ENCODE measurements at regions not wholly inside any gene's neighbourhood (a gene's known extent, or its start where the extent isn't known, plus 50 kb on each side); places are given as distances from the start of the nearest gene placed in this dataset.

DNA sequence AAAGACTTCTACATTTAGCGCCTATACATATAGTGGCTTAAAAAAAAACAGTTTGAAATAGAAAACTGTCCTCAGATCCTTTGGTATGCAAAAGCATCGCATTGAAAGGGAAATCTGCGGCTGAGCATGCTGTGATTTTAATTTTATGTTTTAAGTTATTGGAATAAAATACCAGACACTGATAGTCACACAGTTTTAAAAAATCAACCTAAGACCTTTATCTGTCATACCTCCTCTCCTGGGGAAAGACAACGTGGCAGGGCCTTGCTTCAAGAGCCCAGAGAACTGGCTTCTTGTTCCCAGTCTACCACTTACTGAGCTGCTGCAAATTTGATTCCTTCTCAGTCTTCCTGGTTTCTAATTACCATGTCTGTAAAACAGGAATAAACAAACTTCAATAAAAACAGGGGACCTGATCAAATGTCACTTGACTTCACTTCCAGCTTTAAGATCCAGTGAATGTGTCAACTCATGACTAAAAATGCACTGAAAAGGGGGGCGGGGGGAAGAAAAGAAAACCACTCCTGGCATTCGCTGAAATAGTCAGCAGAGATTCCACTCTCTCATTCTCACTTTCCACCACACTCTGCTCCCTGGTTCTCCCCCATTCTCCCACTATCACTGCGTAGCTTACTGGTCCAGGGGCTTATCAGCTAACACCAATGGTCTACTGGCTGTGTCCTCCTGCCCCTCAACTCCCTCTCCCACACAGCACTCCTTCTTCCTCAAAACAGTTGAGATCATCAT lies 494.7 kb upstream of the MARCKS start:
- no peak for DNase-seq (ENCODE audit: low spot score)

DNA sequence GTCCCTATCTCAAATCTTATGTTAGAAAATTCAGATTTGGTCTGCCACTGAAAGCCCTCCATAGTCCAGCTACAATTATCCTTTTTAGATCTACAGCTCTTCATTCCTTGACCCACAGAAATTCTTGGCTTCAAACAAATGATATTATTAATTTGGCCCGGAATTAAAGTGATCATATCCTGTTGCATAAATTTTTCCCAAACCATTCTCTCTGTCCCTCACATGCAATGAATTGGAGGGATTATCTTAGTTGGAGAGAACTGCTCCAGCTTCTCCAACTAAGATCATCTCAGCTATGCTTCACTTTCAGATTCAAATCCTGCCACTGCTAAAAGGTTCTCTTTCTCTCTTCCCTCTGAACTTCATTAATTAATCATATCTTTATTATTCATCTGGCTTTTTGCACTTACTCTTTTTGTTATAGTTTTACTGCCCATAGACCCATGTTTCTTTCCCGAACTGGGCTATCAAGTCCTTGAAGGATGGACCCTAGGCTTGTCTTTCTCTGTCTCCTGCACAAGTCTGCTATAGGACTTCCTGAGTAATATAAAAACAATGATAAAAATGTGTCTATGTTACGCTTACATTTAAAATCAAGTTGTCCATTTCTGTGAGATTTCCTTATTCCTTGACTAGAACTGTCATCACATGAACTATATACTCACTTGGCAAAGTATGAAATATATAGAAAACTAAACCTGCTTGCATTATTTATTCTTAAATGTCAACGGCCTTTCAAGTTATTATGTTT lies 493.9 kb upstream of the MARCKS start:
- WGBS = 90% methylated on average over 4 of the region's 4 CpGs
- H3K27ac ChIP-seq (ENCODE audit: low read depth in 1 of 2, low read length in 2 of 2) = no peak overlapping the region
- no peaks in the 10 kb centered on the region for H3K9me3 ChIP-seq (ENCODE audit: control insufficient read depth in 4 of 4, low read length in 3 of 4)
- H3K4me3 ChIP-seq (ENCODE audit: low read depth in 1 of 3, low read length in 3 of 3) = no peak overlapping the region
- H3K4me1 ChIP-seq (ENCODE audit: control insufficient read depth in 4 of 4, insufficient read depth in 4 of 4, low read length in 3 of 4) = no peaks in the 10 kb centered on the region
- H3K9ac ChIP-seq (ENCODE audit: low read depth in 1 of 2, low read length in 2 of 2) = no peak overlapping the region
- DNase-seq (ENCODE audit: low spot score) = no peak
- no peak for TF ChIP-seq EGR1 (IDR thresholded peaks at IDR 0.05; ENCODE audit: low read depth in 2 of 2)
- no peak for TF ChIP-seq GABPA (IDR thresholded peaks at IDR 0.05 in 1 of 2, conservative IDR thresholded peaks at IDR 0.05 in 1 of 2)
- no peak for TF ChIP-seq FOXA1 (IDR thresholded peaks at IDR 0.05)
- no peak for TF ChIP-seq HNF4G (IDR thresholded peaks at IDR 0.05)
- no peak for TF ChIP-seq FOXA2 (IDR thresholded peaks at IDR 0.05)
- TF ChIP-seq HNF4A (conservative IDR thresholded peaks at IDR 0.05) = no peak
- TF ChIP-seq, protein P1, sequence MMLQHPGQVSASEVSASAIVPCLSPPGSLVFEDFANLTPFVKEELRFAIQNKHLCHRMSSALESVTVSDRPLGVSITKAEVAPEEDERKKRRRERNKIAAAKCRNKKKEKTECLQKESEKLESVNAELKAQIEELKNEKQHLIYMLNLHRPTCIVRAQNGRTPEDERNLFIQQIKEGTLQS (IDR thresholded peaks at IDR 0.05) = no peak
- TF ChIP-seq, protein P2, sequence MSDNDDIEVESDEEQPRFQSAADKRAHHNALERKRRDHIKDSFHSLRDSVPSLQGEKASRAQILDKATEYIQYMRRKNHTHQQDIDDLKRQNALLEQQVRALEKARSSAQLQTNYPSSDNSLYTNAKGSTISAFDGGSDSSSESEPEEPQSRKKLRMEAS (IDR thresholded peaks at IDR 0.05) = no peak
- TF ChIP-seq, protein P3, sequence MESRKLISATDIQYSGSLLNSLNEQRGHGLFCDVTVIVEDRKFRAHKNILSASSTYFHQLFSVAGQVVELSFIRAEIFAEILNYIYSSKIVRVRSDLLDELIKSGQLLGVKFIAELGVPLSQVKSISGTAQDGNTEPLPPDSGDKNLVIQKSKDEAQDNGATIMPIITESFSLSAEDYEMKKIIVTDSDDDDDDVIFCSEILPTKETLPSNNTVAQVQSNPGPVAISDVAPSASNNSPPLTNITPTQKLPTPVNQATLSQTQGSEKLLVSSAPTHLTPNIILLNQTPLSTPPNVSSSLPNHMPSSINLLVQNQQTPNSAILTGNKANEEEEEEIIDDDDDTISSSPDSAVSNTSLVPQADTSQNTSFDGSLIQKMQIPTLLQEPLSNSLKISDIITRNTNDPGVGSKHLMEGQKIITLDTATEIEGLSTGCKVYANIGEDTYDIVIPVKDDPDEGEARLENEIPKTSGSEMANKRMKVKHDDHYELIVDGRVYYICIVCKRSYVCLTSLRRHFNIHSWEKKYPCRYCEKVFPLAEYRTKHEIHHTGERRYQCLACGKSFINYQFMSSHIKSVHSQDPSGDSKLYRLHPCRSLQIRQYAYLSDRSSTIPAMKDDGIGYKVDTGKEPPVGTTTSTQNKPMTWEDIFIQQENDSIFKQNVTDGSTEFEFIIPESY (IDR thresholded peaks at IDR 0.05) = no peak
- TF ChIP-seq, protein P4, sequence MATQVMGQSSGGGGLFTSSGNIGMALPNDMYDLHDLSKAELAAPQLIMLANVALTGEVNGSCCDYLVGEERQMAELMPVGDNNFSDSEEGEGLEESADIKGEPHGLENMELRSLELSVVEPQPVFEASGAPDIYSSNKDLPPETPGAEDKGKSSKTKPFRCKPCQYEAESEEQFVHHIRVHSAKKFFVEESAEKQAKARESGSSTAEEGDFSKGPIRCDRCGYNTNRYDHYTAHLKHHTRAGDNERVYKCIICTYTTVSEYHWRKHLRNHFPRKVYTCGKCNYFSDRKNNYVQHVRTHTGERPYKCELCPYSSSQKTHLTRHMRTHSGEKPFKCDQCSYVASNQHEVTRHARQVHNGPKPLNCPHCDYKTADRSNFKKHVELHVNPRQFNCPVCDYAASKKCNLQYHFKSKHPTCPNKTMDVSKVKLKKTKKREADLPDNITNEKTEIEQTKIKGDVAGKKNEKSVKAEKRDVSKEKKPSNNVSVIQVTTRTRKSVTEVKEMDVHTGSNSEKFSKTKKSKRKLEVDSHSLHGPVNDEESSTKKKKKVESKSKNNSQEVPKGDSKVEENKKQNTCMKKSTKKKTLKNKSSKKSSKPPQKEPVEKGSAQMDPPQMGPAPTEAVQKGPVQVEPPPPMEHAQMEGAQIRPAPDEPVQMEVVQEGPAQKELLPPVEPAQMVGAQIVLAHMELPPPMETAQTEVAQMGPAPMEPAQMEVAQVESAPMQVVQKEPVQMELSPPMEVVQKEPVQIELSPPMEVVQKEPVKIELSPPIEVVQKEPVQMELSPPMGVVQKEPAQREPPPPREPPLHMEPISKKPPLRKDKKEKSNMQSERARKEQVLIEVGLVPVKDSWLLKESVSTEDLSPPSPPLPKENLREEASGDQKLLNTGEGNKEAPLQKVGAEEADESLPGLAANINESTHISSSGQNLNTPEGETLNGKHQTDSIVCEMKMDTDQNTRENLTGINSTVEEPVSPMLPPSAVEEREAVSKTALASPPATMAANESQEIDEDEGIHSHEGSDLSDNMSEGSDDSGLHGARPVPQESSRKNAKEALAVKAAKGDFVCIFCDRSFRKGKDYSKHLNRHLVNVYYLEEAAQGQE (IDR thresholded peaks at IDR 0.05) = no peak
- no peak for TF ChIP-seq YY1 (IDR thresholded peaks at IDR 0.05)
- no peak for TF ChIP-seq SP1 (IDR thresholded peaks at IDR 0.05)
- H3K36me3 ChIP-seq (ENCODE audit: control insufficient read depth in 4 of 4, insufficient read depth in 3 of 4, low read depth in 1 of 4, low read length in 3 of 4) = no peaks in the 10 kb centered on the region
- H3K27me3 ChIP-seq (ENCODE audit: control insufficient read depth in 4 of 4, insufficient read depth in 4 of 4, low read length in 3 of 4) = no peaks in the 10 kb centered on the region

More for the DNA sequence above, 494.7 kb upstream of the MARCKS start:
- Histone ChIP-seq H3K4me1 (ENCODE audit: control insufficient read depth in 4 of 4, insufficient read depth in 4 of 4, low read length in 3 of 4) (no peaks in the 10 kb centered on the region), H3K27ac (ENCODE audit: low read depth in 1 of 2, low read length in 2 of 2) (no peak overlapping the region), H3K9ac (ENCODE audit: low read depth in 1 of 2, low read length in 2 of 2) (no peak overlapping the region), H3K36me3 (ENCODE audit: control insufficient read depth in 4 of 4, insufficient read depth in 3 of 4, low read depth in 1 of 4, low read length in 3 of 4) (no peaks in the 10 kb centered on the region), H3K27me3 (ENCODE audit: control insufficient read depth in 4 of 4, insufficient read depth in 4 of 4, low read length in 3 of 4) (no peaks in the 10 kb centered on the region), H3K4me3 (ENCODE audit: low read depth in 1 of 3, low read length in 3 of 3) (no peak overlapping the region), H3K9me3 (ENCODE audit: control insufficient read depth in 4 of 4, low read length in 3 of 4) (no peaks in the 10 kb centered on the region)
- WGBS = 81% methylated on average over 7 of the region's 7 CpGs
- TF ChIP-seq, protein P5, sequence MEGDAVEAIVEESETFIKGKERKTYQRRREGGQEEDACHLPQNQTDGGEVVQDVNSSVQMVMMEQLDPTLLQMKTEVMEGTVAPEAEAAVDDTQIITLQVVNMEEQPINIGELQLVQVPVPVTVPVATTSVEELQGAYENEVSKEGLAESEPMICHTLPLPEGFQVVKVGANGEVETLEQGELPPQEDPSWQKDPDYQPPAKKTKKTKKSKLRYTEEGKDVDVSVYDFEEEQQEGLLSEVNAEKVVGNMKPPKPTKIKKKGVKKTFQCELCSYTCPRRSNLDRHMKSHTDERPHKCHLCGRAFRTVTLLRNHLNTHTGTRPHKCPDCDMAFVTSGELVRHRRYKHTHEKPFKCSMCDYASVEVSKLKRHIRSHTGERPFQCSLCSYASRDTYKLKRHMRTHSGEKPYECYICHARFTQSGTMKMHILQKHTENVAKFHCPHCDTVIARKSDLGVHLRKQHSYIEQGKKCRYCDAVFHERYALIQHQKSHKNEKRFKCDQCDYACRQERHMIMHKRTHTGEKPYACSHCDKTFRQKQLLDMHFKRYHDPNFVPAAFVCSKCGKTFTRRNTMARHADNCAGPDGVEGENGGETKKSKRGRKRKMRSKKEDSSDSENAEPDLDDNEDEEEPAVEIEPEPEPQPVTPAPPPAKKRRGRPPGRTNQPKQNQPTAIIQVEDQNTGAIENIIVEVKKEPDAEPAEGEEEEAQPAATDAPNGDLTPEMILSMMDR (IDR thresholded peaks at IDR 0.05; ENCODE audit: low read depth, low read length, missing input control) = no peak
